ENCODE measurements at regions not wholly inside any gene's neighbourhood (a gene's known extent, or its start where the extent isn't known, plus 50 kb on each side); places are given as distances from the start of the nearest gene placed in this dataset.

DNA sequence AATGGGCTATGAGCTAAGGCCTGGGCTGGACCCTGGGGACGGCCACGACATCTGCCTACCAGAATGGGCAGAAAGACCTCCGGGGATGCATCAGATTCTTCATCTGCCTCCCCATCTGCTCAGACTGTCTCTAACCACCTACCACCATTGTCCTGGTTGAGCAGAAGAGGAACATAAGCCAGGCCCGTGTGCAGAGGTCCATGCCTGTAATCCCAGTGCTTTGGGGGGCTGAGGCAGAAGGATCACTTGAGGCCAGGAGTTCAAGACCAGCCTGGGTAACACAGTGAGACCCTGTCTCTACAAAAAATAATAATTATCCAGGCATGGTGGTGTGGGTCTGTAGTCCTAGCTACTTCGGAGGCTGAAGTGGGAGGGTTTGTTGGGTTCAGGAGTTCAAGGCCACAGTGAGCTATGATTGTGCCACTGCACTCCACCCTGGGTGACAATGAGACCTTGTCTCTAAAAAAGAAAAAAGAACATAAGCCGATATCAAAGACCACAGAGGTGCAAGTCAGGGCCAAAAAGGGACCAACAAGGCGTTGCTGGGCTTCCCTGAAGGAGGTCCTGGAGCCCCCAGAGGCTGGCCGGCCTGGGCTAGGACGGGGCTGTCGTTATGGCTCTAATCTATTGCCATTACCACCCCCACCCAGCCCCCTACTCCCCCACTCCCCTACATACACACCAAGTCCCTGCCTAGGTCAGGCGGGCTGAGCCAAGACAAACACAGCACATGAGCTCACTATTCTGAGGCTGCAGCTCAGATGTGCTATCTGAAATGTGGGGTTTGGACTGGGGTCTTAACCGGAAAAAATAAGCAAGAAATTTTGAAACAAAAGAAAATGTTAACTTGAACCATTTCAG, 239.2 kb upstream of the RAB4A start:
- DNase-seq: no peak
- H3K4me3 ChIP-seq: no peak overlapping the region
- H3K9me3 ChIP-seq: no peaks in the 10 kb centered on the region
- no peaks in the 10 kb centered on the region for H3K36me3 ChIP-seq
- no peaks in the 10 kb centered on the region for H3K27me3 ChIP-seq (ENCODE audit: low read depth)
- peaks cover 22% of the 10 kb centered on the region for H3K4me1 ChIP-seq
- H3K27ac ChIP-seq: no peak overlapping the region
- ATAC-seq: no peak
- TF ChIP-seq, protein P1, sequence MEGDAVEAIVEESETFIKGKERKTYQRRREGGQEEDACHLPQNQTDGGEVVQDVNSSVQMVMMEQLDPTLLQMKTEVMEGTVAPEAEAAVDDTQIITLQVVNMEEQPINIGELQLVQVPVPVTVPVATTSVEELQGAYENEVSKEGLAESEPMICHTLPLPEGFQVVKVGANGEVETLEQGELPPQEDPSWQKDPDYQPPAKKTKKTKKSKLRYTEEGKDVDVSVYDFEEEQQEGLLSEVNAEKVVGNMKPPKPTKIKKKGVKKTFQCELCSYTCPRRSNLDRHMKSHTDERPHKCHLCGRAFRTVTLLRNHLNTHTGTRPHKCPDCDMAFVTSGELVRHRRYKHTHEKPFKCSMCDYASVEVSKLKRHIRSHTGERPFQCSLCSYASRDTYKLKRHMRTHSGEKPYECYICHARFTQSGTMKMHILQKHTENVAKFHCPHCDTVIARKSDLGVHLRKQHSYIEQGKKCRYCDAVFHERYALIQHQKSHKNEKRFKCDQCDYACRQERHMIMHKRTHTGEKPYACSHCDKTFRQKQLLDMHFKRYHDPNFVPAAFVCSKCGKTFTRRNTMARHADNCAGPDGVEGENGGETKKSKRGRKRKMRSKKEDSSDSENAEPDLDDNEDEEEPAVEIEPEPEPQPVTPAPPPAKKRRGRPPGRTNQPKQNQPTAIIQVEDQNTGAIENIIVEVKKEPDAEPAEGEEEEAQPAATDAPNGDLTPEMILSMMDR (IDR thresholded peaks at IDR 0.05): no peak
- intact Hi-C loops (cut with DNase I): no loop called here

DNA sequence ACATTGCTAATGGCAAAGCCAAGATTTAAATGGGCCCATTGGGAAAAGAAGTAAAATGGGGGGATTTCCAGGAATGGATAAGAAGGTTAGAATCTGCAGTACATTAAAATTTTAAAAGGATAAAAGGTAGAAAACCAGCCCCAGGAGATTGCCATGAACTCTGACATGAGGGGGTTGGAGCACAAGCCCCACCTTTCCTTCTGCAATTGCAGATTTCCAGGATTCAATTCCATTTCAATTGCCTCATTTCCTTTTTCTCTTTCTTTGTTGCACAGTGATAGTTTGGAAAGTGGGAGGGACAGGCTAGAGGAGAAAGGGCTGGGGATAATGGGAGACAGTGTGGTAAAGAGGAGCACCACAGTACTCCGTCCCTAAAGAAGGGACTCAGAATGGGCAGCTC, 238.5 kb upstream of the RAB4A start:
- H3K27me3 ChIP-seq (ENCODE audit: low read depth): no peaks in the 10 kb centered on the region
- H3K36me3 ChIP-seq: no peaks in the 10 kb centered on the region
- no peak overlapping the region for H3K27ac ChIP-seq
- TF ChIP-seq, protein P1 (IDR thresholded peaks at IDR 0.05): no peak
- ATAC-seq: no peak
- DNase-seq: no peak
- H3K4me1 ChIP-seq: peaks cover 16% of the 10 kb centered on the region
- no peak overlapping the region for H3K4me3 ChIP-seq
- no peaks in the 10 kb centered on the region for H3K9me3 ChIP-seq
- intact Hi-C loops (cut with DNase I): no loop called here

DNA sequence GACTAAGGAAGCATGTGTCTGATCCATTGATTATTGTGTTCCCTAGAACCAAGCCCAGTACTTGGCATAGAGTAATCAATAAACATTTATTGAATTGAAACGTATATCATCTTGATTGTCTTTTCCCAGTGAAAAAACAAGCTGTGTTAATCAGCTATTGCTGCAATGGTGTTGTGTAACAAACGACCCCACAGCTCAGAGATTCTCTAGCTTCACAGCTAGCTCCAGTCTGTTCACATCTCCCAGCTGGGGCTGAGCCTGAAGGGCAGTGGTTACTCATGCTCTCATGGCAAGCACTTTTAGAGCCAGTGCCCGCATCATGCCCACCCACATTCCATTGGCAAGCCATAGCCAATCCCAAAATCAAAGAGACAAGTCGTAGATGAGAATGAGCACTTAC, 237.4 kb upstream of the RAB4A start:
- TF ChIP-seq, protein P1 (IDR thresholded peaks at IDR 0.05): no peak
- peaks cover 7% of the 10 kb centered on the region for H3K4me1 ChIP-seq

DNA sequence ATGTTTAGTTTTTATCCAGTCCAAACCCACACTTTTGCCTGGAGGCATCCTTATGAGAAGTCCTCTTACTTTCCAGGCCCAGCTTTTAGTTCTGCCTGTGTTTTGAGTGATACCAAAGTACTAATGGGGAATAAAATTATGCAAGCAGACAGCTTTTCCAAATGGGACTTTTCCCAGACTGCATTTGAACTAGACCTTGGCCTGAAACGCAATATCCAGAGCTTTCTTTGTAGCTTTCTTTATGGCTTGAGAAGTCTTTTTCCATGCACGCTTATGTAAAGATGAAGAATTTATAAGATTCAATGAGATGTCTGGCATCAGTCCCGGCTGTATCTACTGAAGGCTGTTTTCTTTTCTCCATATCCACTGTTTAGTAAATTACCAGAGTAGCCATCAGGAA, 236.6 kb upstream of the RAB4A start:
- no peak overlapping the region for H3K4me3 ChIP-seq
- no peak overlapping the region for H3K27ac ChIP-seq
- peaks cover 6% of the 10 kb centered on the region for H3K4me1 ChIP-seq
- no peaks in the 10 kb centered on the region for H3K27me3 ChIP-seq (ENCODE audit: low read depth)
- TF ChIP-seq, protein P1 (IDR thresholded peaks at IDR 0.05): no peak
- DNase-seq: no peak
- intact Hi-C loops (cut with DNase I): no loop called here
- no peak for ATAC-seq
- no peaks in the 10 kb centered on the region for H3K9me3 ChIP-seq
- no peaks in the 10 kb centered on the region for H3K36me3 ChIP-seq

More for the DNA sequence above, 237.4 kb upstream of the RAB4A start:
- Histone ChIP-seq H3K27ac (no peak overlapping the region), H3K9me3 (no peaks in the 10 kb centered on the region), H3K27me3 (ENCODE audit: low read depth) (no peaks in the 10 kb centered on the region), H3K36me3 (no peaks in the 10 kb centered on the region), H3K4me3 (no peak overlapping the region)
- ATAC-seq (no peak), DNase-seq (no peak)
- intact Hi-C loops (cut with DNase I): no loop called here

DNA sequence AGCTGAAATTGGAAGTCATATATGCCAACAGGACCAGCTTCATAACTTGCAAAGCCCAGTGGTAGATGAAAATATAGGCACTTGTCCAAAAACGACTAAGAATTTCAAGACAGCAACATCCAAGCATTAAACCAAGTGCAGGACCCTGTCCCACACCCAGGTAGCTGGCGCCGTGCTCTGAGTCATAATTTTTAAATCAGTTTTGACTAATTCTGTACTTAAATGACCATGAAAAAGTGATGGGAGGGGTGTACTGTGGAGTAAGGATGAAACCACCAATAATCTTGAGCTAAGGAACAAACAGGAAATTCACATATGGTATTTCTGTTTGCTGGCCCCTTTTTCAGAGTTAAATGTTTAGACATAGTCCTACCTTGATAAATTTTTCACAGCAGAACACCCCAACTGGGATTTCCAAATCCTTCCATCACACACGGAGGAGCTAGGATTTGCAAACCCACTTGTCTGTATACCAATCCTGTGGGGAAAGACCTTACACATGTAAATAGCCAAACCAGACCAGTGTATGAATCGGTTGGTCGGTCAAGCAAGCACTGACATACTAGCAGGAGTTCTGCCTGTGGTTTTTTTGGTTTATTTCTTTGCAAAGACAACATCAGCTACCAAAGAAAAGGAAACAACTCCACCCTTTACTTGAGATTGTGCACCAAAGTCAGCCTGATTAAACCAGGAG, 235.7 kb upstream of the RAB4A start:
- Histone ChIP-seq H3K27ac (no peak overlapping the region), H3K36me3 (no peaks in the 10 kb centered on the region), H3K9me3 (no peaks in the 10 kb centered on the region), H3K4me3 (no peak overlapping the region), H3K4me1 (peaks cover 6% of the 10 kb centered on the region), H3K27me3 (ENCODE audit: low read depth) (no peaks in the 10 kb centered on the region)
- DNase-seq (no peak), ATAC-seq (no peak)
- intact Hi-C loops (cut with DNase I): no loop called here
- TF ChIP-seq, protein P1 (IDR thresholded peaks at IDR 0.05): no peak

Data from lower lobe of right lung (tissue), 2 donors.